ENCODE measurements at regions not wholly inside any gene's neighbourhood (a gene's known extent, or its start where the extent isn't known, plus 50 kb on each side); places are given as distances from the start of the nearest gene placed in this dataset.

DNA sequence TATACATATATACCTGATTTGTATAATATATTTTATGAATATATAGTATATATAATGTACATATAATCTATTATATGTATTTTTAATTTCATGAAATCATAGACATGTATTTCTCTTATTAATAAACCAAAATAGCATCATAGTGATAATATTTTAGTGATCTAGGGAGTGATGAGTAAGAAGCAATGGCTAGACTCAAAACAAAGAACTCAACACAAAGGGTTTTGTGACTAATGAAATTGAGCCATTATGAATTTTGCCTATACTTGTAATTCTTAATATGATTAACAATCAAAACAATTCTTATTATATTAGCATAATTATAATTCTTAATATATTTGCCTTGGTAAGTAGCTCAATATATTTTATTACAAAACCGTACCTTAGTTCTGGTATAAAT, 1614.1 kb upstream of the TMEFF2 start:
- Histone ChIP-seq H3K9ac (ENCODE audit: low read length) (no peak overlapping the region), H3K27me3 (ENCODE audit: control insufficient read depth, insufficient read depth, low read length) (no peaks in the 10 kb centered on the region), H3K27ac (ENCODE audit: low read depth, low read length) (no peak overlapping the region), H3K4me1 (ENCODE audit: control insufficient read depth, insufficient read depth, low read length) (no peaks in the 10 kb centered on the region), H3K36me3 (ENCODE audit: control insufficient read depth, insufficient read depth, low read length) (no peaks in the 10 kb centered on the region), H3K4me3 (ENCODE audit: low read length) (no peak overlapping the region)

DNA sequence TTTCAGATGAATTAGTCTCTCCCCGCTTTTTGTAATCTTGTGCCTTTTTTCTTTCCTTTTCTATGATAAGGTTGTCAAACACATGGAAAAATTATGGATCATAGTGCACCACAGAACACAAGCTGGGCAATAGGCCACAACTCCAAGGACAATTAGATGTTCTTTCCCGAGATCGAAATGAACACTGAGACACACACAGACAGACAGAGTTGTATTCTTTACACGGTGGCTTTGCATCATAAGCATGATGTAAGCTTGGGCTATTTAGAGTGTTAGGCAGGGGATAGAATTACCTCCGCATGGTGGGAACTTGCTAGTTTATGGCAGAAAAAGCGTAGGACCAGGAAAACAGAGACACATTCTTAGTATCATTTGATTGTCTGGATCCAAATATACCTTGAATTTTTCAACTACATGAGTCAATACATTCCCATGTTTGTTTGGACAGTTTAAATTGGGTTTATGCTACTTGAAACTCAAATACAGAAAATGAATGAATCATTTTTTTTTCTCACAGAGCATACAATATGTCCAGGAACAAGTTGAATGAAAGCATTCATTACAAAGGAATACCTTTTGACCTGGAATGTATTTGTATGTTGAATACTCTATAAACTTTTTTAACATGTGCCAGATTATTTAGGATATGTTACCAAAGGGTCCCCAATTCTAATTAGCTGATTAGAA, 1611.5 kb upstream of the TMEFF2 start:
- H3K4me3 ChIP-seq (ENCODE audit: low read length) = no peak overlapping the region
- H3K36me3 ChIP-seq (ENCODE audit: control insufficient read depth, insufficient read depth, low read length) = no peaks in the 10 kb centered on the region
- no peak overlapping the region for H3K9ac ChIP-seq (ENCODE audit: low read length)
- H3K4me1 ChIP-seq (ENCODE audit: control insufficient read depth, insufficient read depth, low read length) = no peaks in the 10 kb centered on the region
- H3K27ac ChIP-seq (ENCODE audit: low read depth, low read length) = no peak overlapping the region
- H3K27me3 ChIP-seq (ENCODE audit: control insufficient read depth, insufficient read depth, low read length) = no peaks in the 10 kb centered on the region

DNA sequence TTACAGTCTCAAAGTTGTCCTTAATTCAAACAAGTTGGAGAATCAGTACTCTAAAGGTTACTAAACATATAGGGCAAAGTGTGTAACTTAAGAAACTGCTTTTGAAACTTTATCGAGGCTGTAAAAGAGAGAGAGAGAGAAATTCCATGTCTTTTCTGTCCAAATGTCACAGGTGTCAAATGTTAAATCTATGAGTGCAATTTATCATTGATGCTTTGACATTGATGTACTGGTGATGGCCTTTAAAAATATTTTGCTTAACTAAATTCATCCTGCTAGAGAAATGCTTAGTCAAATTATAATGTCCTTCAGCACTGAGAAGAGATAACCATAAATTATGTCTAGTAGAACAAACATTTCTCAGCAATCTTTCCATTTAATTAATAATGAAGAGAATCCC, 1602.1 kb upstream of the TMEFF2 start:
- Histone ChIP-seq H3K4me1 (ENCODE audit: control insufficient read depth, insufficient read depth, low read length) (no peaks in the 10 kb centered on the region), H3K27me3 (ENCODE audit: control insufficient read depth, insufficient read depth, low read length) (no peaks in the 10 kb centered on the region), H3K9ac (ENCODE audit: low read length) (no peak overlapping the region), H3K36me3 (ENCODE audit: control insufficient read depth, insufficient read depth, low read length) (no peaks in the 10 kb centered on the region), H3K4me3 (ENCODE audit: low read length) (no peak overlapping the region), H3K27ac (ENCODE audit: low read depth, low read length) (no peak overlapping the region)

GRCh38 chr2:193793914-193794313, 1599.2 kb upstream of the TMEFF2 start:
- H3K36me3 ChIP-seq (ENCODE audit: control insufficient read depth, insufficient read depth, low read length) = no peaks in the 10 kb centered on the region
- H3K27ac ChIP-seq (ENCODE audit: low read depth, low read length) = no peak overlapping the region
- H3K4me1 ChIP-seq (ENCODE audit: control insufficient read depth, insufficient read depth, low read length) = no peaks in the 10 kb centered on the region
- H3K4me3 ChIP-seq (ENCODE audit: low read length) = no peak overlapping the region
- H3K27me3 ChIP-seq (ENCODE audit: control insufficient read depth, insufficient read depth, low read length) = no peaks in the 10 kb centered on the region
- no peak overlapping the region for H3K9ac ChIP-seq (ENCODE audit: low read length)

DNA sequence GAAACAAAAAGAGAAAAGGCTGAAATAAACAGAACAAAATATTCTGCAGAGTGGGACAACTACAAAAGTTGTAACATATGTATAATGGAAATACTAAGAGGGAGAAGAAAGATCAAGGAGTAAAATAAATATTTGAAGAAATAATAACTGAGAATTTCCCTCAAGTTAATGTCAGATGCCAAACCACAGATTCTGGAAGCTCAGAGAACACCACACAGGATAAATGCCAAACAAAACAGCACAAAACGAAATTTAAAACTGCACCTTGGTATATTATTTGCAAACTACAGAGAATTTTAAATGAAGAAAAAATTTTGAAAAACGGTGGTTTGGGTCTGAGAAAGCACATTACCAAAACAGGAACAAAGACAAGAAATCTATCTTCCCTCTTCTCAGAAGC, 1588.9 kb upstream of the TMEFF2 start:
- H3K36me3 ChIP-seq (ENCODE audit: control insufficient read depth, insufficient read depth, low read length) = no peaks in the 10 kb centered on the region
- no peak overlapping the region for H3K27ac ChIP-seq (ENCODE audit: low read depth, low read length)
- H3K4me3 ChIP-seq (ENCODE audit: low read length) = no peak overlapping the region
- no peaks in the 10 kb centered on the region for H3K27me3 ChIP-seq (ENCODE audit: control insufficient read depth, insufficient read depth, low read length)
- no peak overlapping the region for H3K9ac ChIP-seq (ENCODE audit: low read length)
- no peaks in the 10 kb centered on the region for H3K4me1 ChIP-seq (ENCODE audit: control insufficient read depth, insufficient read depth, low read length)

DNA sequence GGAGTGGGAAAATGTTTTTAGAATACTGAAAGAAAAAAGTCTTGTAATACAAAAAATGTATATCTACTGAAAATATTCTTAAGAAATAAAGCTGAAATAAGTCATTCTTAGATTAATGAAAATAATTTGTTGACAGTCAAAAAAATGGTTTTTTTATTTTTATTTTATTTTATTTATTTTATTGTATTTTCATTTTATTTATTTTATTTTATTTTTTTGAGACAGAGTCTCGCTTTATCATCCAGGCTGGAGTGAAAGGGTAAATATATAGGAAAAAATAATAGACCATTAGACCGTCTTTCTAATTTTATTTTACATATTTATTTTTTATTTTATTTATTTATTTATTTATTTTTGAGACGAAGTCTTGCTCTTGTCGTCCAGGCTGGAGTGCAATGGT, 1583.6 kb upstream of the TMEFF2 start:
- no peak overlapping the region for H3K27ac ChIP-seq (ENCODE audit: low read depth, low read length)
- H3K4me3 ChIP-seq (ENCODE audit: low read length) = no peak overlapping the region
- H3K27me3 ChIP-seq (ENCODE audit: control insufficient read depth, insufficient read depth, low read length) = no peaks in the 10 kb centered on the region
- H3K9ac ChIP-seq (ENCODE audit: low read length) = no peak overlapping the region
- no peaks in the 10 kb centered on the region for H3K36me3 ChIP-seq (ENCODE audit: control insufficient read depth, insufficient read depth, low read length)
- no peaks in the 10 kb centered on the region for H3K4me1 ChIP-seq (ENCODE audit: control insufficient read depth, insufficient read depth, low read length)

DNA sequence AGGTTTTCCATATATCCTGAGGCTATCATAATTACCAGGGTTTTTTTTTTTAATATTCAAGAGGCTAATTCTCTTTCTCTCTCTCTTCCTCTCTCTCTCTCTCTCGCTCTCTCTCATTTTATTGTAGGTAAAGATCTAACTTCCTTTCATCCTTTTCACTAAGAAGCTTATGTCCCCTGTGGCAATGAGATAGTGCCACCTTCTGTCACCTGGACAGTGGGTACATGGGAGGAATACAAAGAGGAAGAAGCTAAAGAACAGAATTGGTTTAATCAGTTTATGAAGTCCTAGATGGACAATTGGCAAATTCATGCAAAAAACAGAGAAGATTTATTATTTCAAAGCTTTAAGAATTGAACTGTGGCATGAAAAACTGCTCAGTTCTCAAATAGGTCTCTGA, 1582.3 kb upstream of the TMEFF2 start:
- no peak overlapping the region for H3K4me3 ChIP-seq (ENCODE audit: low read length)
- no peak overlapping the region for H3K27ac ChIP-seq (ENCODE audit: low read depth, low read length)
- H3K27me3 ChIP-seq (ENCODE audit: control insufficient read depth, insufficient read depth, low read length) = no peaks in the 10 kb centered on the region
- no peaks in the 10 kb centered on the region for H3K36me3 ChIP-seq (ENCODE audit: control insufficient read depth, insufficient read depth, low read length)
- H3K9ac ChIP-seq (ENCODE audit: low read length) = no peak overlapping the region
- H3K4me1 ChIP-seq (ENCODE audit: control insufficient read depth, insufficient read depth, low read length) = no peaks in the 10 kb centered on the region

GRCh38 chr2:193774166-193774565, 1579.4 kb upstream of the TMEFF2 start:
- no peaks in the 10 kb centered on the region for H3K27me3 ChIP-seq (ENCODE audit: control insufficient read depth, insufficient read depth, low read length)
- no peaks in the 10 kb centered on the region for H3K36me3 ChIP-seq (ENCODE audit: control insufficient read depth, insufficient read depth, low read length)
- no peak overlapping the region for H3K27ac ChIP-seq (ENCODE audit: low read depth, low read length)
- no peaks in the 10 kb centered on the region for H3K4me1 ChIP-seq (ENCODE audit: control insufficient read depth, insufficient read depth, low read length)
- no peak overlapping the region for H3K4me3 ChIP-seq (ENCODE audit: low read length)
- H3K9ac ChIP-seq (ENCODE audit: low read length) = no peak overlapping the region

DNA sequence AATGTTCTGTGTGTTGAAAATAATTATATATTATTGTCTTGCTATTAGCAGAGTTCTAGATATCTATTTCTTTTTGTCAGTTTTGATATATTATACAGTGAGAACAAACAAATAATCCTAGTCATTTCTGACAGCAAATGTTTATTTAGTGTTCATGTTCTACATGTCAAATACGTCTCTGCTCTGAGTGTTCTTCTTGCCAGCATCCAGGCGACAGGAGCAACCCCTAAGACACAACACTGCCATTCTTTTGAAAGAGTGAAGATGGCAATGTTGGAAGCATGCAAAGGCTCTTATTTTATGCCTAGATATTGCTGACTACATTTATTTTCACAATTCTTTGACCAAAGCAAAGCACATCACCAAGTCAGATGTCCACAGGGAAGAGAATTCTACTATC, 1556.6 kb upstream of the TMEFF2 start:
- H3K4me1 ChIP-seq (ENCODE audit: control insufficient read depth, insufficient read depth, low read length) = no peaks in the 10 kb centered on the region
- no peaks in the 10 kb centered on the region for H3K27me3 ChIP-seq (ENCODE audit: control insufficient read depth, insufficient read depth, low read length)
- no peak overlapping the region for H3K4me3 ChIP-seq (ENCODE audit: low read length)
- no peaks in the 10 kb centered on the region for H3K36me3 ChIP-seq (ENCODE audit: control insufficient read depth, insufficient read depth, low read length)
- H3K9ac ChIP-seq (ENCODE audit: low read length) = no peak overlapping the region
- H3K27ac ChIP-seq (ENCODE audit: low read depth, low read length) = no peak overlapping the region

- Histone ChIP-seq H3K9ac (ENCODE audit: low read length) (no peak overlapping the region), H3K4me1 (ENCODE audit: control insufficient read depth, insufficient read depth, low read length) (no peaks in the 10 kb centered on the region), H3K27ac (ENCODE audit: low read depth, low read length) (no peak overlapping the region), H3K27me3 (ENCODE audit: control insufficient read depth, insufficient read depth, low read length) (no peaks in the 10 kb centered on the region), H3K36me3 (ENCODE audit: control insufficient read depth, insufficient read depth, low read length) (no peaks in the 10 kb centered on the region), H3K4me3 (ENCODE audit: low read length) (no peak overlapping the region)
These were observed 1554.8 kb upstream of the TMEFF2 start for GRCh38 chr2:193749485-193749884.

- H3K9ac ChIP-seq (ENCODE audit: low read length) = no peak overlapping the region
- no peaks in the 10 kb centered on the region for H3K4me1 ChIP-seq (ENCODE audit: control insufficient read depth, insufficient read depth, low read length)
- H3K4me3 ChIP-seq (ENCODE audit: low read length) = no peak overlapping the region
- H3K27ac ChIP-seq (ENCODE audit: low read depth, low read length) = no peak overlapping the region
- H3K36me3 ChIP-seq (ENCODE audit: control insufficient read depth, insufficient read depth, low read length) = no peaks in the 10 kb centered on the region
- H3K27me3 ChIP-seq (ENCODE audit: control insufficient read depth, insufficient read depth, low read length) = no peaks in the 10 kb centered on the region
These were observed 1548.4 kb upstream of the TMEFF2 start for GRCh38 chr2:193743089-193743488.

GRCh38 chr2:193738892-193739291, 1544.2 kb upstream of the TMEFF2 start:
- Histone ChIP-seq H3K27ac (ENCODE audit: low read depth, low read length) (no peak overlapping the region), H3K36me3 (ENCODE audit: control insufficient read depth, insufficient read depth, low read length) (no peaks in the 10 kb centered on the region), H3K4me1 (ENCODE audit: control insufficient read depth, insufficient read depth, low read length) (no peaks in the 10 kb centered on the region), H3K4me3 (ENCODE audit: low read length) (no peak overlapping the region), H3K9ac (ENCODE audit: low read length) (no peak overlapping the region), H3K27me3 (ENCODE audit: control insufficient read depth, insufficient read depth, low read length) (no peaks in the 10 kb centered on the region)

- no peaks in the 10 kb centered on the region for H3K27me3 ChIP-seq (ENCODE audit: control insufficient read depth, insufficient read depth, low read length)
- no peak overlapping the region for H3K9ac ChIP-seq (ENCODE audit: low read length)
- H3K4me3 ChIP-seq (ENCODE audit: low read length) = no peak overlapping the region
These were observed 1518.2 kb upstream of the TMEFF2 start for GRCh38 chr2:193712912-193713311.

More at GRCh38 chr2:193712912-193713311, 1518.2 kb upstream of the TMEFF2 start:
- Histone ChIP-seq H3K36me3 (ENCODE audit: control insufficient read depth, insufficient read depth, low read length) (no peaks in the 10 kb centered on the region), H3K27ac (ENCODE audit: low read depth, low read length) (no peak overlapping the region), H3K4me1 (ENCODE audit: control insufficient read depth, insufficient read depth, low read length) (no peaks in the 10 kb centered on the region)
